ENCODE measurements at regions not wholly inside any gene's neighbourhood (a gene's known extent, or its start where the extent isn't known, plus 50 kb on each side); places are given as distances from the start of the nearest gene placed in this dataset.

GRCh38 chrX:20974326-20974725 lies 399.9 kb upstream of the CNKSR2 start:
- no peak overlapping the region for H3K9ac ChIP-seq (ENCODE audit: insufficient read length)

DNA sequence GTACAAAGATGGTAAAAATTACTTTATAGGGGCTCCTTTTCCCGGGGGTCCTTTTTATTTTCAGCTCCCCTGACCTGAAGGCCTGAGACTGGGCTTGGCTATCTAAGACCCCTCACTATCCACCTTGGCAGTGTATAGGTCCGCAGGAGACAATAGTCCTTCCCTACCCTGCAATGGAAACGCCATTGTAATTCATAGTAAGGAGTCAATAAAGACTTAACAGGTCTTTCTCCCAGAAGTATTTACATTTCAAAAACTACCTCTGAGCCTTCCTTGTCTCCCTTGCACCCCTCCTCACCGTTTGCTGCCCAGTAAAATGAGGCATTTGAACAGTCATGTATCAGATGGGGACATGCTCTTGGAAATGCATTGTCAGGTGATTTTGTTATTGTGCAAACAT lies 401.2 kb upstream of the CNKSR2 start:
- Histone ChIP-seq H3K36me3 (ENCODE audit: insufficient read depth, low read length) (no peaks in the 10 kb centered on the region), H3K27ac (no peak overlapping the region), H3K9me3 (ENCODE audit: low read depth, low read length) (no peaks in the 10 kb centered on the region), H3K4me3 (no peak overlapping the region), H3K9ac (ENCODE audit: insufficient read length) (no peak overlapping the region)
- TF ChIP-seq FOXP2 (optimal IDR thresholded peaks at IDR 0.05; ENCODE audit: control extremely low read depth, extremely low read length, insufficient read depth) = no peak
- TF ChIP-seq POLR2AphosphoS5 (IDR thresholded peaks at IDR 0.05; ENCODE audit: borderline replicate concordance, low read depth, low read length) = no peak
- no peak for TF ChIP-seq EZH2 (IDR thresholded peaks at IDR 0.05)
- no peak for DNase-seq (ENCODE audit: low read depth, low spot score)

More at GRCh38 chrX:20974326-20974725, 399.9 kb upstream of the CNKSR2 start:
- Histone ChIP-seq H3K4me3 (no peak overlapping the region), H3K36me3 (ENCODE audit: insufficient read depth, low read length) (no peaks in the 10 kb centered on the region), H3K27ac (no peak overlapping the region), H3K9me3 (ENCODE audit: low read depth, low read length) (no peaks in the 10 kb centered on the region)
- DNase-seq (ENCODE audit: low read depth, low spot score) = no peak
- TF ChIP-seq POLR2AphosphoS5 (IDR thresholded peaks at IDR 0.05; ENCODE audit: borderline replicate concordance, low read depth, low read length) (no peak), FOXP2 (optimal IDR thresholded peaks at IDR 0.05; ENCODE audit: control extremely low read depth, extremely low read length, insufficient read depth) (no peak), EZH2 (IDR thresholded peaks at IDR 0.05) (no peak)

- DNase-seq (ENCODE audit: low read depth, low spot score) = no peak
- Histone ChIP-seq H3K9ac (ENCODE audit: insufficient read length) (no peak overlapping the region), H3K4me3 (no peak overlapping the region), H3K27ac (no peak overlapping the region), H3K36me3 (ENCODE audit: insufficient read depth, low read length) (no peaks in the 10 kb centered on the region), H3K9me3 (ENCODE audit: low read depth, low read length) (no peaks in the 10 kb centered on the region)
- no peak for TF ChIP-seq EZH2 (IDR thresholded peaks at IDR 0.05)
- no peak for TF ChIP-seq FOXP2 (optimal IDR thresholded peaks at IDR 0.05; ENCODE audit: control extremely low read depth, extremely low read length, insufficient read depth)
- TF ChIP-seq POLR2AphosphoS5 (IDR thresholded peaks at IDR 0.05; ENCODE audit: borderline replicate concordance, low read depth, low read length) = no peak
Observed at GRCh38 chrX:20971250-20971649, 403.0 kb upstream of the CNKSR2 start.

DNA sequence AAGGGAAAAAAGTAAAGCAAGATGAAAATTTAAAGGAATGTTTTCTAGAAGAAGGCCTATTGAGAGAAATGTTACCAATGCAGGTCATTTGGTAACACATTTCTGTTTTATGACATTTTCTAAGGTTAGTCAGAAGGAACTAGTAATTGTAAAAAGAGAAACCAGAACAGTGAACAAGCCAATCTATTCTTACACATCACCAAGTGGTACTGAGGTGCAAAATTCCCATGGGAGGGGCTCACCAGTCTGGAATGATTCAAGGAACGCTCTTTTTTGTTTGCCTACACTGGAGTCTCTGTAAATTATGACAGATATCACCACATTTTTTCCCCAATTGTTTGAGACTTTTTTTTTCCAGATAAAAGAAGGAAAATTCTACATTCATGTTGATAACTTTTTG lies 404.7 kb upstream of the CNKSR2 start:
- H3K27ac ChIP-seq = no peak overlapping the region
- no peaks in the 10 kb centered on the region for H3K9me3 ChIP-seq (ENCODE audit: low read depth, low read length)

GRCh38 chrX:20968996-20969395 lies 405.2 kb upstream of the CNKSR2 start:
- no peaks in the 10 kb centered on the region for H3K36me3 ChIP-seq (ENCODE audit: insufficient read depth, low read length)
- no peak for TF ChIP-seq POLR2AphosphoS5 (IDR thresholded peaks at IDR 0.05; ENCODE audit: borderline replicate concordance, low read depth, low read length)
- H3K4me3 ChIP-seq = no peak overlapping the region
- H3K27ac ChIP-seq = no peak overlapping the region
- DNase-seq (ENCODE audit: low read depth, low spot score) = no peak
- no peak overlapping the region for H3K9ac ChIP-seq (ENCODE audit: insufficient read length)
- H3K9me3 ChIP-seq (ENCODE audit: low read depth, low read length) = no peaks in the 10 kb centered on the region

More for the DNA sequence above, 404.7 kb upstream of the CNKSR2 start:
- Histone ChIP-seq H3K36me3 (ENCODE audit: insufficient read depth, low read length) (no peaks in the 10 kb centered on the region), H3K9ac (ENCODE audit: insufficient read length) (no peak overlapping the region), H3K4me3 (no peak overlapping the region)
- TF ChIP-seq POLR2AphosphoS5 (IDR thresholded peaks at IDR 0.05; ENCODE audit: borderline replicate concordance, low read depth, low read length) (no peak), EZH2 (IDR thresholded peaks at IDR 0.05) (no peak), FOXP2 (optimal IDR thresholded peaks at IDR 0.05; ENCODE audit: control extremely low read depth, extremely low read length, insufficient read depth) (no peak)
- DNase-seq (ENCODE audit: low read depth, low spot score) = no peak

DNA sequence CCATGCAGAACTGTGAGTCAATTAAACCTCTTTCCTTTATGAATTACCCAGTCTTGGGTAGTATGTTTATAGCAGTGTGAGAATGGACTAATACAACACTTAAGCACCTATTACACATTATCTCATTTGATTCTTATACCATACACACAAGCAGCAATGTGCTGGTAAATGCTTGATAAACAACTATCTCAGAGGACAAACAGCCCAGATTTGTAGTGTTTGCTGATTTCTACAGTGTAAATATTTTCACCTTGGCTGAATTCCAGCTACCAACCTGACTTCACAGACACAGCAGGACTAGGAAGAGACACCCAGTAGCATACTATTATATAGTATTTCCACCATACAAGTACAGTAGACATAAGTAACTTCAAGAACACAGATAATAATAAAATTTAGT lies 406.5 kb upstream of the CNKSR2 start:
- Histone ChIP-seq H3K36me3 (ENCODE audit: insufficient read depth, low read length) (no peaks in the 10 kb centered on the region), H3K27ac (no peak overlapping the region), H3K4me3 (no peak overlapping the region), H3K9me3 (ENCODE audit: low read depth, low read length) (no peaks in the 10 kb centered on the region), H3K9ac (ENCODE audit: insufficient read length) (no peak overlapping the region)
- TF ChIP-seq FOXP2 (optimal IDR thresholded peaks at IDR 0.05; ENCODE audit: control extremely low read depth, extremely low read length, insufficient read depth) (no peak), EZH2 (IDR thresholded peaks at IDR 0.05) (no peak), POLR2AphosphoS5 (IDR thresholded peaks at IDR 0.05; ENCODE audit: borderline replicate concordance, low read depth, low read length) (no peak)
- DNase-seq (ENCODE audit: low read depth, low spot score) = no peak

DNA sequence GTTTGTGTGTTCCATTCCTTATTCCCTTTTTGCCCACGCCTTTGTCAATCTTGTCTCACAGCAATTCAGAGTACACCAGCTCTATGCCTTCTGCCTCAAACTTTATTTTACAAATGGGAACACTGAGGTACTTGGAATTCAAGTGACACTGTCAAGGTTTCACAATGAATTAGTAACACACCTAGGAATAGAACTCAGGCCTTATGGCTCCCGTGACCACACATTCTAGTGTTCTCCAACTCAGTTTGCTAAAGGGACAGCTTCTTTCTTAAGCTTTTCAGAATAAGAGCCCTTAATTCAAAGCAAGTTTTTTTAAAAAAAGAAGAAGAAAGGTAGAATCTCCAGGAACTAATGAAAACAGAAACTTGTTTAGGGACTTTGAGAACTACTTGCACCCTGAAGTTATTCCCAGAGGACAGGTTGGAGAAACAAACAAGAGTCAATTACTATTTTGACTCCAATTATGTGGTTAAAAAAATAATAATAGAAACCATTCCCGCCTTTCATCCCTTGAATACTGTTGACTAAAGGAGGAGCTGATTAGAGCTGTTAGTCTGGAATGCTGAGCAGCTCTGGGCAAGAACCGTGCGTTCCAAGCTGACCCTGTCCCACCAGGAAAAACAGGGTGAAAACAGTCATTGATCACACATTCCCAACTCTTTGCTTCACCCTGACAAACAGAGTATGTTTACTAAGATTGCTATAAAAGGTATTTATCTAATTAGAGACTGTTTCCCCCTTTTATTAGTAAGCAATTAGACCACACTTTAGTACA lies 408.8 kb upstream of the CNKSR2 start:
- no peak overlapping the region for H3K9ac ChIP-seq (ENCODE audit: insufficient read length)
- H3K27ac ChIP-seq = no peak overlapping the region
- H3K9me3 ChIP-seq (ENCODE audit: low read depth, low read length) = no peaks in the 10 kb centered on the region
- DNase-seq (ENCODE audit: low read depth, low spot score) = no peak
- TF ChIP-seq FOXP2 (optimal IDR thresholded peaks at IDR 0.05; ENCODE audit: control extremely low read depth, extremely low read length, insufficient read depth) = no peak
- TF ChIP-seq POLR2AphosphoS5 (IDR thresholded peaks at IDR 0.05; ENCODE audit: borderline replicate concordance, low read depth, low read length) = no peak
- TF ChIP-seq EZH2 (IDR thresholded peaks at IDR 0.05) = no peak
- H3K4me3 ChIP-seq = no peak overlapping the region
- H3K36me3 ChIP-seq (ENCODE audit: insufficient read depth, low read length) = no peaks in the 10 kb centered on the region

- no peaks in the 10 kb centered on the region for H3K9me3 ChIP-seq (ENCODE audit: low read depth, low read length)
- no peak overlapping the region for H3K9ac ChIP-seq (ENCODE audit: insufficient read length)
- no peak for DNase-seq (ENCODE audit: low read depth, low spot score)
- H3K27ac ChIP-seq = no peak overlapping the region
- H3K4me3 ChIP-seq = no peak overlapping the region
- no peak for TF ChIP-seq EZH2 (IDR thresholded peaks at IDR 0.05)
- no peak for TF ChIP-seq POLR2AphosphoS5 (IDR thresholded peaks at IDR 0.05; ENCODE audit: borderline replicate concordance, low read depth, low read length)
- TF ChIP-seq FOXP2 (optimal IDR thresholded peaks at IDR 0.05; ENCODE audit: control extremely low read depth, extremely low read length, insufficient read depth) = no peak
- H3K36me3 ChIP-seq (ENCODE audit: insufficient read depth, low read length) = no peaks in the 10 kb centered on the region
Observed at GRCh38 chrX:20954014-20954413, 420.2 kb upstream of the CNKSR2 start.

- Histone ChIP-seq H3K36me3 (ENCODE audit: insufficient read depth, low read length) (no peaks in the 10 kb centered on the region), H3K9me3 (ENCODE audit: low read depth, low read length) (no peaks in the 10 kb centered on the region), H3K4me3 (no peak overlapping the region), H3K27ac (no peak overlapping the region), H3K9ac (ENCODE audit: insufficient read length) (no peak overlapping the region)
- no peak for TF ChIP-seq FOXP2 (optimal IDR thresholded peaks at IDR 0.05; ENCODE audit: control extremely low read depth, extremely low read length, insufficient read depth)
- no peak for TF ChIP-seq POLR2AphosphoS5 (IDR thresholded peaks at IDR 0.05; ENCODE audit: borderline replicate concordance, low read depth, low read length)
- no peak for TF ChIP-seq EZH2 (IDR thresholded peaks at IDR 0.05)
- DNase-seq (ENCODE audit: low read depth, low spot score) = no peak
Observed at GRCh38 chrX:20952180-20952579, 422.0 kb upstream of the CNKSR2 start.

Data from SK-N-MC (cell line).